G401.6 (cell line): ENCODE measurements at regions not wholly inside any gene's neighbourhood (a gene's known extent, or its start where the extent isn't known, plus 50 kb on each side); places are given as distances from the start of the nearest gene placed in this dataset.
"Not testable (repeated sequence)": the region's sequence is repeated elsewhere in the genome, so short reads cannot be mapped to it uniquely, and the experiment has no call there.

Source experiments
- FAIRE-seq: peaks from 2 replicates; lab custom pipeline; 2012; peaks lifted over from hg19 to GRCh38; lab: Jason Lieb, UNC

GRCh38 chr5:7096294-7096693 lies 299.6 kb upstream of the ADCY2 start:
- no peak for FAIRE-seq

GRCh38 chr5:7105358-7105757 lies 290.6 kb upstream of the ADCY2 start:
- FAIRE-seq, result no peak

DNA sequence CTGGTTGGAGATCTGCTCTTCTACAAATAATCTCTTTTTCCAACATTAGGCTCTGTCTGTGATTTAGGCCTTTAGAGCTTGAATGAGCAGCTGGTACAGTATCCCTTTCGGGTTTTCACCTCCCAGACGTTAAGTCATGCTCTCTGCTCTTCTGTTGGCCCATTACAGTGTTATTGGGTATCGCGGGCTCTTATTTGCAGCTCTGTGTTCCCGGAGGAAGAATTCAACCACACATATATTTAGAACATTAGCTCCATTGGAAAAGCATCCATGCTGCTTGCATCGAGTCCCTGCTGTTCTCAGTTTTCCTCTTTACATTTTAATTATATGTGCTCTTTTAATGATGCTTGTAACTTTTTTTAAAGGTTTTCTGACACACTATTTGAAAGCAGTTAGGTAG lies 278.0 kb upstream of the ADCY2 start:
- no peak for FAIRE-seq

DNA sequence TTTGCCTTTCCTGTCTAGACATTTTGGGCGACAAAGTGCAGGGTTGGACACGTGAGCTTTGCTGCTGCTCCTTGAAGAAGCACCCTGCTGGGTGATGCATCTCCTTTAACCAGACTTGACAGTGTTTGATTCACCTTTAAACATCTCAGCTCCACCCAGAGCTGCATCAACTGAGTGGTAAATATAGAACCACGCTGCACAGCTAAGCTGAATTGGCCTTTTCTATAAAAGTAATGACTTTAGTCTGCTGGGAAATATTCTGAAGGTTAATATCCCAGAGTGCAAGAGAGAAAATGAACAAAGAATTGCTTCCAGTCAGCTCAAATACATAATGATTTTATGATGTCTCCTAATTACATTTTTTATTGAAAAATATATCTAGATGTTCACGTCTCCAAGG lies 264.3 kb upstream of the ADCY2 start:
- no peak for FAIRE-seq

DNA sequence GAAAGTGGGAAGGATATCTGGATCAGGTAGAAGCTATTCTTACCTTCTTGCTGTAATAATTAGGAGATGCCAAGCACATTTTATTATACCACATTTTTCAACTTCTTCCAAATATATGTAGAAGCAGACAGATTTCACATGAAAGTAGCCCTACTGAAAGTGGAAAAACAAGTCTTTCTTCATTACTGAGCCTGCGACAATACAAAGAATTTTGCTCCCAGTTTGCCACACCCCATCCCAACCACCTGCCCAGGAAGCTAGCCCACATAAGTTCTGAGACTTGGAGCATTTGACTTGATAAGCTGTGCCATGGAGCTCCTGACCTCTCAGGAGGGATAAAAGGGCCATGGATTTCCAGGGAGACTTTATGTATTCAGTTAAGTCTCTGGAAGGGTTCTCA lies 249.1 kb upstream of the ADCY2 start:
- FAIRE-seq, result no peak

DNA sequence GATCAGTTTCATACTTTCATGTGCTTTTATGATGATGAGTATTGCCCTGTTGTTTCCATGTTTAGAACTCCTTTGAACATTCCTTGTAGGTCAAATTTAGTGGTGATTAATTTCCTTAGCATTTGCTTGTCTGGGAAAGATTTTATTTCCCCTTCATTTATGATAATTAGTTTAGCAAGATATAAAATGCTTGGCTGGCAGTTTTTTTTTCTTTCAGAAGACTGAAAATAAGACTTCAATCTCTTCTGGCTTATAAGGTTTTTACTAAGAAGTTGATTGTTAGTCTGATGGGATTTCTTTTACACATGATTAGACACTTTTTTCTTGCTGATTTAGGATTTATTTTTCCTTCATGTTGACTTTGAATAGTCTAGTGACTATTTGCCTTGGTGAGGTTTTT lies 238.9 kb upstream of the ADCY2 start:
- FAIRE-seq, result no peak

- FAIRE-seq, result no peak
These were observed 226.6 kb upstream of the ADCY2 start for GRCh38 chr5:7169240-7169878.

DNA sequence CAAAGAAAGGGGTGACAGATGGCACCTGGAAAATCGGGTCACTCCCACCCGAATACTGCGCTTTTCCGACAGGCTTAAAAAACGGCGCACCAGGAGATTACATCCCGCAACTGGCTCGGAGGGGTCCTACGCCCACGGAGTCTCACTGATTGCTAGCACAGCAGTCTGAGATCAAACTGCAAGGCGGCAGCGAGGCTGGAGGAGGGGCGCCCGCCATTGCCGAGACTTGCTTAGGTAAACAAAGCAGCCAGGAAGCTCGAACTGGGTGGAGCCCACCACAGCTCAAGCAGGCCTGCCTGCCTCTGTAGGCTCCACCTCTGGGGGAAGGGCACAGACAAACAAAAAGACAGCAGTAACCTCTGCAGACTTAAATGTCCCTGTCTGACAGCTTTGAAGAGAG lies 225.2 kb upstream of the ADCY2 start:
- not testable (repeated sequence) for FAIRE-seq

- no peak for FAIRE-seq
These were observed 216.6 kb upstream of the ADCY2 start for GRCh38 chr5:7179364-7179763.

GRCh38 chr5:7181841-7182240 lies 214.1 kb upstream of the ADCY2 start:
- no peak for FAIRE-seq

DNA sequence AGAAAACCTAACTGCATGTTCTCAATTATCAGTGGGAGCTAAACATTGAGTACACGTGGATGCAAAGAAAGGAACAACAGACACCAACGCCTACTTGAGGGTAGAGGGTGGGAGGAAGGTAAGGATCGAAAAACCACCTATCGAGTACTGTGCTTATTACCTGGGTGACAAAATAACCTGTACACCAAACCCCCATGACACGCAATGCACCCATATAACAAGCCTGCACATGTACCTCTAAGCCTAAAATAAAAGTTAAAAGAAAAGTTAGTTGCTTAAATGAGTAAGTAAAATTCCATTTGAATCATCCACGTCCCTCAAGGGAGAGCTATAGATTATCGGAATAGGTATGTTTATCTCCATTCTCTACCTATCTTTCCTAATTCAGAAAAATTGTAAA lies 210.2 kb upstream of the ADCY2 start:
- FAIRE-seq, result no peak

- FAIRE-seq, result no peak
These were observed 209.1 kb upstream of the ADCY2 start for GRCh38 chr5:7186818-7187217.

GRCh38 chr5:7190712-7191250 lies 205.2 kb upstream of the ADCY2 start:
- no peak for FAIRE-seq

DNA sequence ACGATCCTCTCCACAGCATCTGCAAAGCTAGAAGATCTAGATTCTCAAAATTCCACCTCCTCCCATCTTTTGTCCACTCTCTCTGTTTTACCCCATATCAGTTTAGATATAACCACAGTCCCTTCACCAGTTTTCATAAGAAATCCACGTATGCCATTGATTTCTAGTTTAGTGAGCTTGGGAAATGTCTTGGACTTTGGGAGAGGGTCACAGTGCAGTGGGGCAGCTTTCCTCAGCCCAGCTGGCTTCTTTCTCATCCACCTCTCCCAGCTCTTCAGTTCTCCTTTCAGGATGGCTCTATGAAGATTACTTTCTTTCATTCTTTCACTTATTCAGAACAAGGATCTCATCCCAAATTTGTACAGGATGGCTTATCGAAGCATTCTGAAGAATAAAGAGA lies 203.9 kb upstream of the ADCY2 start:
- no peak for FAIRE-seq

GRCh38 chr5:7202846-7203245 lies 193.1 kb upstream of the ADCY2 start:
- no peak for FAIRE-seq

- FAIRE-seq, result no peak
These were observed 188.0 kb upstream of the ADCY2 start for GRCh38 chr5:7207979-7208378.

DNA sequence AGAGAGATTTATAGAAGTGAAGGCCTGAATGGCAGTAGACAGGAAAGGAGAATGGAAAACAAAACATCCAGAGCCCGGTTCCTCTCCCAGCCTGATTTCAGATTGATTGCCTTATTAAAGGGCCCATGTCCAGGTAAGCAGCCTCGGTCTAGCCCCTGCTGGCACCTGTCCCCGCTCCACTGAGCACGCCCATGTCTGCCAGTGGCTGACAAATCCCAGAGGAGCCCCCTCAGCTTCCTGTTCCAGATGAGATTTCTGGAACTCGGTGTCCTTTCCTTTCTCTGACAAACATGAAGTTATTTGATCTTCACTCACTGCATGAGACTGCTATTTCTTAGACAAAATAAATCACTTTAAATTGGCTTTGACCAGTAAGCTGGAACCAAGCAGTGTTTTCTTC lies 187.0 kb upstream of the ADCY2 start:
- no peak for FAIRE-seq

GRCh38 chr5:7209658-7210057 lies 186.3 kb upstream of the ADCY2 start:
- FAIRE-seq, result no peak

GRCh38 chr5:7210549-7210948 lies 185.4 kb upstream of the ADCY2 start:
- FAIRE-seq, result no peak

GRCh38 chr5:7213525-7213924 lies 182.4 kb upstream of the ADCY2 start:
- no peak for FAIRE-seq

DNA sequence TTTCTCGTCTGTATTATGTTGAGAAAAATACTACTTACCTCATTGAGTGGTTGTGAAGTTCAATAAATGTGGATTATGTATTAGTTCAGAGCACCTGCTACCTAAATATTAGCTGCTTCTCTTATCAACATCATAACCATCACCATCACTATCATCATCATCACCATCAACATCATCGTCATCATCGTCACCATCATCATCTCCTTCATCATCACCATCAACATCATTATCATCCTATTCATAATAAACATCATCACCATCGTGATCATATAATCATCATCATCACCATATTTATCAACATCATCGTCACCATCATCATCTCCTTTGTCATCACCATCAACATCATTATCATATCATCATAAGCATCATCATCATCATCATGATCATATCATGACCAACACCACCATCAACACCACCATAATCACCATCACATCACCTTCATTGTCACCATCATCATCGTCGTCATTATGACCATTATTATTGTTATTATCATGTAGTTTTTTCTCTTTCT lies 181.0 kb upstream of the ADCY2 start:
- no peak for FAIRE-seq

DNA sequence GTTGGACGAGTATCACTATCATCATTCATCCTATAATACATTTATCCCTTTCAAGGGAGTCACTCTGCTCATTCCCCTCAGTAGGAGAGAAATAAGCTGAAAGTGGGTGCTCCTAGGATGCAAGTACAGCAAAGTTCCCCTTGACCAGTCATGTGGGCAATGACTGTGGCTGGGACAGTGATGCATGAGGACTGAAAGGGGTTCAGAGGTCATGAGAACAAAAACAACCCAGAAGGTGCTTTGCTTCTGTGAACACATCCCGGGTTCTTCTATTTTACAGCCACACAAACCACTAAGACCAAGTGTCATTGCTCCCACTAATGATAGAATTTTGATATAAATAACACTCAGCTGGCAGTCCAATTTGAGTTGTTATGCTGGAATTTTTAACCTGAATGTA lies 177.8 kb upstream of the ADCY2 start:
- FAIRE-seq, result no peak

- FAIRE-seq, result no peak
These were observed 175.8 kb upstream of the ADCY2 start for GRCh38 chr5:7220156-7220555.

- FAIRE-seq, result no peak
These were observed 174.9 kb upstream of the ADCY2 start for GRCh38 chr5:7221041-7221440.

DNA sequence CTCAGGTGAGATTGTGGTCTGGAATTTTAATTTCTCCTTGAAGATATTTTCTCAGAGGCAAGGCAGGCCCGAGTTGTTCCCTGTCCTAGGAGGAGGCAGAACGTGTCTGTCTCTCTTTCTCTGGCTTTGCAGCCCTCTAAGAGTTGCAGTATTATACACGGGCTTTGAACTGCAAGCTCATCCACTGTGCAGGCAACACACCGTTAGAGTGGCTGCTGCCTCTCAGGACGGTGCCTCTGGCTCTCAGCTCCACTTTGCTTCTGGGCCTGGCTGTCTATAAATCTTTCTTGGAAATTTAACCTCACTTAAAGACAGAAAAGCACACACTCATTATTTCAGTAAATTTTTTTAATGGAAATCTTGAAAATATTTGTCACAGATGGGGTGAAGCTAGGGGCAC lies 170.1 kb upstream of the ADCY2 start:
- FAIRE-seq, result no peak
